ELF-1 (cell line): ENCODE measurements at regions not wholly inside any gene's neighbourhood (a gene's known extent, or its start where the extent isn't known, plus 50 kb on each side); places are given as distances from the start of the nearest gene placed in this dataset.

Experiments
- DNase-seq: peaks from one replicate; pipeline ENCODE4 v3.0.0-alpha.2; 2016; ENCODE audit warnings: low read depth, low spot score

DNA sequence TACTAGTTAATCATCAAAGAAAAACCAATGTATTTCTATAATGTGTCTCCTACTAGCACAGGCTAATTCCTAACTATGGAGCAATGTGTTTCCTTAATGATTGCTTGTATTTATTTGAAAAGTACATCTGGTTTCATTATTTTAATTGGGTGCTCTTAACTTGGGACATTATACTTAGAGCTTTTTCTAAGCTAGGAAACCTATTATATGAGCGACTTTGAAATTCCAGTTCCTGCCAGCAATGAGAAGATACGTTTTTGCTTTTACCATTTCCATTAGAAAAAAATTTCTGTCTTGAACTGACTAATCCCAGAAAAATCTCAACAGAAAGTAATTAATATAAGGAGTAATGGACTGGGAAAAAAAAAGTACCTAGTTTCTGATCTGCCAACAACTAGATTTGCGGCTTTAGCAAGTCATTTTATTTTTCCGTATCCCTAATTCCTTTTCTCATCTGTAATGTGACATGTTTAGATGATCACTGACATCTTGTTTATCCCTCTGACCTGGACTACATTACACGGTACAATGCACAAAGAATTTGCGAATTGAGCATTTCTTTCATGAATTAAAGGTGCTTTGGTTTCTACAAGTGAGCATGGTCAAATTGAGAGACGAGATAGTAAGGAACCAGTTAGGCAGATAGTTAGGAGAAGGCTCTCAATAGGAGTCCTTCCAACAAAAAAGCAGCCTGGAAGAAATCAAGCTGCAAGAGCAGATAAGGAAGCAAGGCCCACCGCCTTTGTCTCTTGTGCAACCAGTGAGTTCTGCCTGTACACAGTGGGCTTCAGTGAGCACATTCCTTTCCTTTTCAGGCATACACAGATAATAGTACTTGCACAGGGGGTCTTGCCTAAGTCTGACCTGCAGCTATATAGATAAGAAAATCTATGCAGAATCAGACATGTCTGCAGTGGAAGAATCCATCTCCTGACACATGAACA is 1765.0 kb upstream of the FLRT2 start:
- DNase-seq: peak; percentile 3

DNA sequence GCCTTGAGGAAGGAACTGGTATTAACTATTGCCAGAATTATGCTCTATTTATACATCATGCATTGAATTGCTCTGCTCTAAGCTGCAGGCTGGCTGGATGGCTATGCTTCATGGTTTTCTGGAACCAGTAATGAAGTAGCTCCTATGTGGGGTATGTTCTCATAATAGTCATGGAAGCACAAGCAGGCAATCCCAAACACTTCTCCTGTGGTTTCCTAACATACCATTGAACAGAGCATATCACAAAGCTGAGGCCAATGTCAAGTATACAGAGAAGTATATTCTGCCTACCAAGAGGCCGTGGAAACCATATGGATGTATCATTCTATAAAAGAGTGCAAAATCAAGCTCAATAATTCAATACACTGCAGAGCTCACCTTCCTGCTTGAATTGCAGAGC is 1752.4 kb upstream of the FLRT2 start:
- DNase-seq: no peak

DNA sequence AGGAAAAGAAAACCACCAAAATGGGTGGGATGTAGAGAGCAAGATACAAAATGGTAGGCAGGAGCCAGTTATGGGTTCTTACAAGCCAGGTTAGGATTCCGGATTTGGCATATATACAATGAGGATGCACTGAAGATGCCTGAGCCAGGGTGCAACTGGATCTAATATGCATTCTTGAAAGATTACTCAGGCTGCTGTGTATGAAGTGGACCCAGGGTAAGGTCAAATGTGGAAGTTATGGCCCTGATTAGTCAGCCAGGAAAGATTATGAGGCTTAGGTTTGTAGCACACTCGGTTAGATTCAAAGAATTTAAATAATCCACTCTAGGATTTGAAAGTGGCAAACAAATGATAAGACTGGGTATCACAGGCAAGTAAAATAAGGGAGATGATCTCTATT is 1750.7 kb upstream of the FLRT2 start:
- DNase-seq: peak; percentile 6

DNA sequence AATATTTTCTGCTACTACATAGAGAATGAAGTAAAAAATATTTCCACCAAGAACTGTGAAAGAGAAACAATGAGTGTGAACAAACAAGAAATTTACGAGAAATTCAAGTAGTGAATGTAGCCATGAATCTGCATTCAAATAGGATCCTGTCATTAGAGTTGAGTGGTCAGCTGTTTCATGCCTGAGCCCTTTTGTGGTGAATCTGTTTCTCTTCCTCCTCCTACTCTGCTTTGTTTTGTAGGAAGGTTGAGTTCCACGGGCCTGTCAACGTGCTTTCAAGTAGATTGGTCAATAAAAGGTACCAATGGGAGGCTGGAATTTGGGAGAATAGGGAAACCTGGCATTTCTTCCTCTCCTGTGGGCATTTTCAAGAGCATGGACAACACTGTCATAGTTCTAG is 1749.6 kb upstream of the FLRT2 start:
- no peak for DNase-seq

DNA sequence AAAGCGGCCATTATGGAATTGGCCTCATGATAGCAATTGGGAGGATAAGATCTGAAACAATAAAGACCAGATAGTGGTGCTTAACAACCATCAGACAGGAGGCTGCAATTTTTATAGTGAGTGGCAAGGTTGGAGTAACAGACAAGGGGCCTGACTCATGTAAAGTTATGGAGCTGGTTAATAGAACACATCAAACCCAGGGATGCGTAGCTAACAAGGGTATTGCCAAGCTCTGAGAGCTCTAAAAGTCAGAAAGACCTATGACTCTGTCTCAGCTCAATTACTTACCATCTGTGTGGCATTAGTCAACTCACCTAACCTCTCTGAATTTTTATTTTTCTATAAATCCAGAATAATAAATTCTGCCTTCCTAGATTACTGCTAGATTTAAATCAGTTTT is 1731.5 kb upstream of the FLRT2 start:
- DNase-seq: no peak

DNA sequence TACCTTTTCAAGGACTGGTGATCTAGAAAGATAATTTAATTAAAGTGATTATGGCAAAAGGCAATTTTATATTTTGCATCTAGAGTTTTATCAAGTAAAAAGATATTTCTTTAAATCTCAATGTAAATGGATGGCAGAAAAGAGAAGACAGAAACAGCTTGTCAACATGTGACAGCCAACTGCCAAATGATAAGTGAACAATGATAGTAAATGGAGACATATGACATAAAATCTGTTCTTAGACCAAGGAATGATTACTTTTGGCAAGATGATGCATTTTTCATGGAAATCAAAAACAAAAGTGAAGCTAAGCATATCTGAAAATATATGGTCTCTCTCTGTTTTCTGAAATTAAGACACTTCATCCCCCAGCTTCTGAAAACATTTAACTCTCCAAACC is 1730.7 kb upstream of the FLRT2 start:
- DNase-seq: no peak

DNA sequence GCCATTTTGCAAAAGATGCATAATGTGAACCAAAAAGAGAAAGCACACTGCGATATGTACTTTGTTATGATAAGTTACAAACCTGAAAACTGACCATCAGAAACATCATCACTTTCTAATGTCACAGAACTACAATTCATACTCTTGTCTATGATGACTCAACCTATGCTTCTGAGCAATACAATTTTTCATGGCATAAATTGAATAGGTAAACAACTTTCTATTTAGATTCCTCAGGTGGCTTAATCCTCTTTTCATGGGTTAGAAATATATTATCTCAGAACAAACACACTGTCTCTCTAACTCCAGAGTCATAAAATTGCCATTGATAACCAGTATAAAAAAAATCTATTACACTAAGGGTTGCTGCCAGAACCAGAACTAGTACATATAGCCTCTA is 1715.0 kb upstream of the FLRT2 start:
- DNase-seq: no peak

DNA sequence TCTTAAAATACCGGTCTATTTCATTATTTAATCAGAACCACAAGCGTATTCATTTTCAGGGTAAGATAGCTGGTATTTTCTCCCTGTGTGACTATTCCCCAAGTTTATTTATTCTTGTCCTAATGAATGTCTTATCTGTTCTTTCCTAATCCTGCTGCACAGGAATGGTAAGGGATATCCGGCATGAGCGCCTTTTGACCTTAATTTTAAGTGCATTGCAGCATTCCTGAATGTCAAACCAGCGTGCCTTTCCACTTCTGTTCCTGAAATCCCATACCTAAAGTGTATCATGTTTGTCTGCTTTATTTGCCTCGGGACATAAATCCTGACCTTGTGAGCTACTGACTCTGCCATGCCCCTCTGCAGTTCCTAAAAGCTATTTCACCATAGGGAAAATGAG is 1713.2 kb upstream of the FLRT2 start:
- DNase-seq: peak; percentile 33

DNA sequence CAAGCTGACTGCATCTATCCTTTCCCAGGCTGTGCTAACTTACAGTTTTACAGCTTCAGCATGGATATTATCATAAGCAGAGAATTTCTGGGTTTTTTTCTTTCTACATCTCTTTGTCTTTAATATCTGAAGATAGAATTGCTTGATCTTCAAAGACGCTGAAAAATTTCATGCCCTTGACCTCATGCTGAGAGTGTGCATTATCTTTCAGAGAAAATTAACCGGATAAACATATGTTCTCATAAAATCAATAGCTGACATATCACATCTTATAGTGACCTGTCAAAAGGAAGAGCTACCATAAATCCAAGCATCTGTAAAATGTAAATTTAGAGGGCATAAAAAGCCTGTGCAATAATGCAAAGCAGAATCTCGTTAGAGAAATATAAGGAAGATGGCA is 1704.1 kb upstream of the FLRT2 start:
- no peak for DNase-seq

DNA sequence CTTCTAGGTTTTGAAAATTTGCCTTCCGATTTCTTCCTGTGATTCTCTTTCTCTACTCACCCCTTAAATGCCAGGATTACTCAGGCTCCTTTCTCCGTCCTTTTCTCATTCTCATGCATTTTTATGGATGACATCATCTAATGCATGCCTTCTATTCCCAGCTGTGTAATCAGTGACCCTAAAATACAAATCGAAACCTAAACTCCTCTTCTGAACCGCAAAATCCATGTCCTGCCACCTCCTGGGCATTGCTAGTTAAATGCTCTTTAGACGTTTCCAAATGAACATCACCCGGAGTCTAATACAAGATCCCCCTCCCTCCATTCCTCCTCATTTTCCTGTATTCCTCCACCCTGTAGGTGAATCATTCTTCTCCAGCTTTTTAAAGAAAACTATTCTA is 1703.1 kb upstream of the FLRT2 start:
- no peak for DNase-seq

DNA sequence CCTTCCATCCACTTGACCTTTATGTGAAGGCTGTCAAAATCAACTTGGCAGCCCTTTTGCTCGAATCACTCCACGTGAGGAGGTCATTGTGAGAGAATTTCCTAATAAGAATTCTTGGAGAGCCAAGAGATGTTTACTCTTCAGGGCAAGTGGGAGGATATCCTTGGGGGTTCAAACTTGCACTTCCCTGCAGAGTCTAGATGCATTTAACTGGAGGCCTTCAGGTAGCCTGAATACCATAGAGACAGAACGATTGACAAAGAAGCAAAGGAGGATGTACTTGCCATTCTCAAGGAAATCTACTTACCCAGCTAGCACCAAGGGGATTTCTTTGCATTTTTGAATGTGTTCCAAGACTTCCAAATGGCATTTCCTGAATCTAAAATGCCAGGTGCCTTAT is 1702.6 kb upstream of the FLRT2 start:
- DNase-seq: no peak

DNA sequence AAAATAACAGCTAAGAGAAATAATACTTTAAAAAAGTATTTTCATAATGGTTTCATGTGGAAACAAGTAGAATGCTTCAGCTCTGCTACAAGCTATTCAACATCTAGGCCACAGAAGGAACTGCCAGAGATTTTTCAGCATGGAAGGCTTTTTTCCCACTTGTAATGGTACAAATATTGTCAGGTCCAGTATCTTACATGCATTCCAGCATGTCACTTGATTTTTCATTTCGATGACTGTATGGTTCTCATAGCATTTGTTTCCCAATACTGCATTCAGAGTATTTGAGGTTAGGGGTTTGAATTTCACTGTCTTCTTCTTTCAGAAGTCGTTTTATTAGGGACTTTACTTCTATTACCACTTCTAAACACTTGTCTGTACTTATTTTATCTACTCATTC is 1701.5 kb upstream of the FLRT2 start:
- no peak for DNase-seq

DNA sequence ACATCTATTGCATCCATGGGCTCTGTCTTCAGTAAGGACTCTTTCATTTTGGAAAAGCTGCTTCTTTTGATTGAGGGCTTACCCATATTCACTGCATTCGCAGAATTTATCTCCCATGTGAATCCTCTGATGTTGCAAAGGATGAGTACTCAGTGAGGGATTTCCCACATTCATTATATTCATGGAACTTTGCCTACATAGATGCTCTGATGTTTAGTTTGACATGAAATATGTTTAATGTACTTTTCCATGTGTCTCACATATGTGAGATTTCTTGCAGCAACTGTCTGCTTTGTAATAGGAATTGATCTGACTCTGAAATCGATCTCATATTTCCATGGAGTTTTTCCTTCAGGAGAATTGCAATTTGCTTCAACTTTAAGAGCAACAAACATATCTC is 1699.6 kb upstream of the FLRT2 start:
- no peak for DNase-seq

DNA sequence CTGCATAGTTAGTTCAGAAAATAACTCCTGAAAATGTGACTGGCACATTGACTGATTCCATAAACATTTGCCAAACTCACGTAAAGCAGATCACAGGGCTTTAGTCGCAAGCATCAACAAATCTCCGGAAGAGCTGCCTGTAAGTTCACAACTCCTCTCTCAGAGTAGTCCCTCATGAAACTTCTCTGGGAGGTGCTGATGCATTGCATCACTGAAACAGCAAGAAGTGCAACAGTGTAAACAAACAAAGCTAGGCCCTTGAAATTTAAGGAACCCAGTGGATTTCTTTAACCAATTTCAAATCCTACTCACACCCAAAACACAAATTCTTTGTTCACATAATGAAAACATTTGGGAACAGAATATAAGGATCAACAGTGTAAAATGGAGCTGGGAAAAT is 1691.7 kb upstream of the FLRT2 start:
- DNase-seq: no peak

DNA sequence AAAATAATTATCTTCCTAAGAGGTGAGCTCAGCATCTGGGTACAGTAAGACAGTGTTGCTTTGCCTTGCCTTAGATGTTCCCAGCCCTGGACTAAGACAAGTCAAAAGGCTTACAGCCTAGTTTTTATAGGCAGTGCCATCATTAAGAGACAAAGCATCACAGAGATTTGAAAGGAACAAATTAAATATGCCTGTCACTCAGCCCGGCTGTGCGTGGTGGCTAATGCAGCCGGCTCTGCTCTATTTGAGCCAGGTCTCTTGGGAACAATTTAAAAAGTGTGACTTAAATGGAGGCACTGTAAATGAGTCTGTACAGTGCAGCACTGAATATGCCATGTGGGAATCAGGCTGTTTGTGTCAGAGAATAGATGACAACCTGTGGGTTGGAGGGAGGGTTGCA is 1687.4 kb upstream of the FLRT2 start:
- no peak for DNase-seq

DNA sequence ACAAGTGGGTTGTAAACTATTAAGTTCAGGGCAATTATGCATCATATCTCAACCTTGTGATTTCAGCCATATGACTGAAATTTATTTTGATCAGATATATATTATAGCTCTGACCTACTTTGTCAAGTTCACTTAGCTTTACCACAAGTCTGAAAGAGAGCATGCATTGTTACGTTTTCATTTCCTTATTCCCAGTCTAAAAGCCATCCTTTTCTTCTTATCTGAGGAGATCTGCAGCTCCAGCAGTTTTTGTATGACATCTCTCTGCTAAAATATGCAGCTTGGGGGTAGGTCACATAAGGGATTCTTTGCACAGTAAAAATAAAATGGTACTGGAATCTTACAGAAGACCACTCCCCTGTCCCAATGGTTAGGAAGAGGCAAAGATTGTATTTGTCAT is 1682.8 kb upstream of the FLRT2 start:
- DNase-seq: no peak

DNA sequence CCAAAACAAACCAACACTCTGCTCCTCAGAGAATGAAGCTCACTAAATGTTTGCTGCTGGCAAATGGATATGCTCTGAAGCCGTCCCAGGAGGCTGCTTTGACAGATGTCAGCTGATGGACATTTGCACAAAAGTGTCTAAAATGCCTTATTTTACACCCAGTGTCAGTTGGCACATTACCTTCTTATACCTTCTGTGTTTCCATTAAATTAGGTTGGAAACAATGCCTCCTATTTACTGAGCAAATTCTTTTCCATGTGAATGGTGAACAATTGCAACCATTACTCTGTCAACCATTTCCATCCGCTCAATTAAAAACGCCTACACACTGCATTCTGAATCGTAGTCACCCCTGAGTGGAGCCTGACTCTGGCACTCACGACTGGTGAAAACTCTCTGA is 1679.9 kb upstream of the FLRT2 start:
- no peak for DNase-seq

DNA sequence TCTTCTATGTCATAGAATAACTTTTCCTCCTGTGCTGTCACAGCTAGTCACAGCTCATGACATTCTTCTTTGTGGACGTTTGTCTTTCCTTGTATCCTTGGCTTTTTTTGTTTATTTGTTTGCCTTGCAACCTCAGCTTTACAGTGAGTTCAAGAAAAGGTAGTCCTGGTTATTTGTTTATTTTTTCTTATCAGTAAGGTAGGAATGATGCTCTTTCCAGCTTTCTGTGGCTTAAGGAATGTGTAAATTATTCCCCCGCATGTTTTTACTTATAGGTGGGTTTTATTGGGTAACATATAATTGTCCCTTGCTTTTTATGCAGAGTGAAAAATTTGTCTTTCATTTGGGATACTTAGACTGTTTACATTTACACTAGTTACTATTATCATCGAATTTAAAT is 1673.6 kb upstream of the FLRT2 start:
- no peak for DNase-seq

DNA sequence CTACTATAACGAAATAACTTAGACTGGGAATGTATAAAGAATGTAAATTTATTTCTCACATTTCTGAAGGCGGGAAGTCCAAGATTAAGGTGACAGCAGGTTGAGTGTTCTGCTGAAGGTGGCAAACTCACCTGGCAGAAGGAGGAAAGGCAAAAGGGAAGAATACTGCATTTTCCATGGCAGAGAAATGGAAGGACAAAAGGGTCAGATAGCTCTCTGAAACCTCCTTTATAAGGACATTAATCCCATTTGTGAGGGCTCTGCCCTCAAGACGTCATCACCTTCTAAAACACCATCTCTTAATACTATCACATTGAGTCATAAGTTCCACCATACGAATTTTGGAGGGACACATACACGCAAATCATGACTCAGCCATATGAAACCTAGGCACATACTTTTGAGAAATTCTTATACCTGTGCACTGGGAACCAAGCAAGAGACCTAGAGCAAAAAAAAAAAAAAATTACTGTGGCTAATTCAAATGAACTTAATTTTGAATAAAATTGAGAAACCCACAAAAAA is 1669.3 kb upstream of the FLRT2 start:
- DNase-seq: no peak

DNA sequence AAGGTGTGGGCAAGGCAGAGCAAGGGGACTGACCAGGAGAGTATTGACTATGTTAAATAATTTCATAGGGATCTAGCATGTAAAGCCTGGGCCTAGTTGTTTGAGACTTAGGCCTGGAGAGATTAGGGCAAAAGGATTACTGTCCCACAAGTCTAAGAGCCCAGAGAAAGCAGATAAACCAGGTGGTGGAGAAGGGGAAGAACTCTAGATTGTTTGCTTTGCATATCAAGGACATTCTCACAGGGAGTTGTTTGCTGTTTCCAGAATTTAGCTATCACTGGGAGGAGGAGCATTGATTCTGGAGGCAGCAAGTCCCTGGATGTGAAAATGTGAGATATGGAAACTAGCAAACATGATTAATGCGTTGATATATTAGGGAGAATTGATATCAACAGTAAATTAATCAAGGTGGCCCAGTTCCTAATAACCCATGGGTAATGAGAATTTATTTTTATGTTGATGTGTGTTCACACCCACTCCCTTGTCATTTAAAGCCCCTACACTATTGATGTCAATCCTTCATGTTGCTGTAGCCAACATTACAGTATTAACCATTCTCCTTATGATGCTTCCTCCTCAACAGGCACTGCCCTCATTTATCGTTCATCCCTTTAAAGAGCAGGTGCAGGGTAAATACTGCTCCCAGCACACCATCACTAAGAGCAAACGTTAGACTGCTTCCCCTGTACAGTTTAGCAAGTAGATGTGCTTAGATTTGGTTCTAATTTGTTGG is 1666.7 kb upstream of the FLRT2 start:
- DNase-seq: no peak

DNA sequence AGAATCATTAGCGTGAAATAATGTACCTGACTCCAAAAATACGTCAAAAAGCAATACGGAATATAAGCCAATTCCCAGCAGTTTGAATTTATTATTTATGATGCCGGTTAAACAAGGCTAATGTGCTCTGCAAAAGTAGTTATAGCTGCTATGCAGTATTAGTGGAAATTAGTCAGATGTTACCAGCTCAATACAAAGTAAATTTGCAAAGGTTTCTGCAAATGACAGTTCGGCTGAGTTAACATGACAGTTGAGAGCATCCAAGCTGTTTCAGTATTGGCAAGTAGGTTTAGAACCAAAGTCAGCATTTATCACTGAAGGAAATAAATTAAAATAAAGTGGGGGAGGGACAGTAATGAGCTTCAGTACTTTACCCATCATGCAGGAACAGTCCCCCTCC is 1665.8 kb upstream of the FLRT2 start:
- DNase-seq: no peak

DNA sequence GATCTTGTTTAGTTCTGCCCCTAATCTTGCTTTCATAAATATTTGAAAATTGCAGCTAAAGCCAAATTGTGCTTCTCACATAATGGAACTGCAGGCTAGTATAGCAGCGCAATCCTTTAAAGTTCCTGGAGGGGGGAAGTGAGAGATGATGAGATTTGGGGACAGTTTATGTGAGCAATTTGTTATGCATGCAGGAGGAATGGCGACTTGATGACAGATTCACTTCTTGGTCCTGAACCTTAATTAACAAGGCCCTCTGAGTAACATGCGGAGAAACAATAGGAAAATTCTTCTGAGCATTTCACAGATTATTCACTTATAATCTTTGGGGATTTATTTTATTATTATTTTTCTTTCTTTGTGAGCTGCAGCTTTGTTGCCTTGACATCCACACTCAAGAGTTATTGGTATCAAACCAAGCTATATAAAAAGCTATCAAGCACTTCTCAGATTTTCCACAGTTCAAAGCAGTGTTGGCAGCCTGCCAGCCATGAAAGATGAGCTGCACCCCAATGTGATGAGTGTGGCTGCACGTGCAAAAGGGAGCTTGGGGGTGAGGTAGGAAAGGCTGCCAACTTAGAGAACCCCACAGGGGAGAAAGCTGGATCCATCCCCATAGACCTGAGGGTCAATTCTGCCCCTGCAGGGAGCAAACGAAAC is 1662.2 kb upstream of the FLRT2 start:
- no peak for DNase-seq
